ENCODE measurements at regions not wholly inside any gene's neighbourhood (a gene's known extent, or its start where the extent isn't known, plus 50 kb on each side); places are given as distances from the start of the nearest gene placed in this dataset.

GRCh38 chr2:176455816-176456291 is 186.6 kb downstream of the MTX2 start:
- ChIA-PET POLR2A (interaction anchor here (0.9 to 1.6 kb wide), 2 partner anchors 98 to 326 kb away, joined by 3 to 5 read pairs; no protein-coding TSS in a partner anchor), CTCF (interaction anchor here (0.5 to 5.5 kb wide), 32 partner anchors 7 to 346 kb away, joined by 3 to 104 read pairs (median 4); partner anchors contain the start of gene HOXD4)
- Histone ChIP-seq H3K9me3 (ENCODE audit: control insufficient read depth, insufficient read depth, low read depth, low read length) (no peaks in the 10 kb centered on the region), H3K27ac (ENCODE audit: extremely low read depth, low read depth, low read length) (no peak overlapping the region), H3K4me3 (ENCODE audit: low read depth, low read length) (no peak overlapping the region), H3K4me1 (ENCODE audit: control insufficient read depth, insufficient read depth, low read length) (no peaks in the 10 kb centered on the region; the same call in 1 of the 2 replicates), H3K36me3 (ENCODE audit: control insufficient read depth in 2 of 2, insufficient read depth in 1 of 2, low read length in 2 of 2) (no peaks in the 10 kb centered on the region)
- TF ChIP-seq ZNF677 (tag by site-specific recombination; IDR thresholded peaks at IDR 0.05) (no peak), EGR2 (tag by site-specific recombination; IDR thresholded peaks at IDR 0.05; ENCODE audit: low read depth) (peak; percentile 75), ZFHX2 (tag by site-specific recombination; conservative IDR thresholded peaks at IDR 0.05) (peak; percentile 84), ZNF239 (tag by site-specific recombination; IDR thresholded peaks at IDR 0.05) (no peak), ZNF48 (tag by site-specific recombination; IDR thresholded peaks at IDR 0.05) (no peak)

GRCh38 chr2:176457481-176457880 is 188.2 kb downstream of the MTX2 start:
- TF ChIP-seq ZNF175 (tag by site-specific recombination; IDR thresholded peaks at IDR 0.05) (no peak), AEBP2 (tag by site-specific recombination; IDR thresholded peaks at IDR 0.05; ENCODE audit: borderline replicate concordance) (no peak), ZNF670 (tag by site-specific recombination; IDR thresholded peaks at IDR 0.05; ENCODE audit: low read depth) (no peak), ZNF610 (tag by site-specific recombination; IDR thresholded peaks at IDR 0.05; ENCODE audit: borderline replicate concordance) (no peak), ZFHX2 (tag by site-specific recombination; conservative IDR thresholded peaks at IDR 0.05) (no peak), MZF1 (tag by site-specific recombination; IDR thresholded peaks at IDR 0.05; ENCODE audit: borderline replicate concordance) (no peak), TCF7L2 (IDR thresholded peaks at IDR 0.05; ENCODE audit: borderline replicate concordance, low read depth, low read length) (no peak), REST (tag by site-specific recombination; IDR thresholded peaks at IDR 0.05) (no peak), KLF9 (tag by site-specific recombination; IDR thresholded peaks at IDR 0.05; ENCODE audit: low read depth) (no peak), ZNF221 (tag by site-specific recombination; IDR thresholded peaks at IDR 0.05; ENCODE audit: borderline replicate concordance) (no peak), KLF17 (tag by site-specific recombination; IDR thresholded peaks at IDR 0.05) (no peak), YY2 (tag by site-specific recombination; IDR thresholded peaks at IDR 0.05) (no peak), ZNF777 (tag by site-specific recombination; IDR thresholded peaks at IDR 0.05; ENCODE audit: borderline replicate concordance) (no peak), ZNF311 (tag by site-specific recombination; IDR thresholded peaks at IDR 0.05; ENCODE audit: borderline replicate concordance) (no peak), ZNF488 (tag by site-specific recombination; IDR thresholded peaks at IDR 0.05) (no peak)
- ChIA-PET POLR2A (no interaction called here), CTCF (interaction anchor here (0.7 to 5.5 kb wide), 4 partner anchors 9 to 316 kb away, joined by 3 to 104 read pairs (median 22); no protein-coding TSS in a partner anchor)
- Histone ChIP-seq H3K36me3 (ENCODE audit: control insufficient read depth in 2 of 2, insufficient read depth in 1 of 2, low read length in 2 of 2) (no peaks in the 10 kb centered on the region), H3K27ac (ENCODE audit: extremely low read depth, low read depth, low read length) (no peak overlapping the region), H3K4me1 (ENCODE audit: control insufficient read depth, insufficient read depth, low read length) (peaks cover 4% of the 10 kb centered on the region), H3K9me3 (ENCODE audit: control insufficient read depth, insufficient read depth, low read depth, low read length) (no peaks in the 10 kb centered on the region), H3K4me3 (ENCODE audit: low read depth, low read length) (no peak overlapping the region)
